Pons (tissue), 1 donor: ENCODE measurements at regions not wholly inside any gene's neighbourhood (a gene's known extent, or its start where the extent isn't known, plus 50 kb on each side); places are given as distances from the start of the nearest gene placed in this dataset.

Source experiments
- DNase-seq: peaks from one replicate; pipeline ENCODE4 v3.0.0-alpha.2; 2016; ENCODE audit warnings: low spot score

DNA sequence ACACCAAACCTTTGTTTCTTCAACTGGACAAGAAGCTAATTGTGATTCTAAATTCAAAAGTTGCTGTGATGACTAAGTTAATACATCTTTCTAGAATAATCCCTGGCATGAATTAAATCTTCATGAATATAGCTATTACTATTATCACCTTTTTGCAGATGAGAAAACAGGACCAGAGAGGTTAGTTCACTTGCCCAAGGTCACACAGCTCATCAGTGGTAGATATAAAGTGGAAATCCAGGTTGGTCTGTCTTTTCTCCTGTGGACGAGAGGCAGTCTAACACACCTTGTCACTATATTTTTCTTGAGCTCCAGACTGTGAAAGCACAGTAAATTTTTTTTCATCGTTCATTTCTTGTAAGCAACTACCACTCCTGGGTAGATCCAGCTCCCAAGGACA lies 247.6 kb upstream of the LRTM1 start:
- DNase-seq, result no peak

- DNase-seq, result no peak
Measured at GRCh38 chr3:55174747-55175146, 246.9 kb upstream of the LRTM1 start.

DNA sequence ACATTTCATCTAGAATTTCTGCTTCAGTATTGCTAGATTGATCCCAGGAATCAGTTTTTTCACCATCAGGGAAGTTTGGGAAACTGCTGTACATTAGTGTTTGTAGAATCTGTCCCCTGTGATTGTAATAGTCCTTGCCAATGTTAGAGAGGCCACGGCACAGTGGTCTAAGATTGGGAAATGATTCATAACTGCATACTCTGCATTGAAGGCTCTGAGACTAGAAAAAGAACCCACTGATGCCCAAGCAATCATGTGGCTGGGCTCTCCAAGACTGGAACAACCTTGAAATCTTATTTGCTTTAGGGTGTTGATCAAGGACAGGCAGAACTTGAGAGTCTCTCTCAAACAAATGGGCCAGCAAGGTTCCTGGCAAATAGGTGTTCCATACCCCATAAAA lies 245.6 kb upstream of the LRTM1 start:
- no peak for DNase-seq

- no peak for DNase-seq
Measured at GRCh38 chr3:55172913-55173312, 245.1 kb upstream of the LRTM1 start.

GRCh38 chr3:55170444-55170843 lies 242.6 kb upstream of the LRTM1 start:
- no peak for DNase-seq

GRCh38 chr3:55169608-55170072 lies 241.8 kb upstream of the LRTM1 start:
- no peak for DNase-seq

- no peak for DNase-seq
Measured at GRCh38 chr3:55169161-55169560, 241.3 kb upstream of the LRTM1 start.

DNA sequence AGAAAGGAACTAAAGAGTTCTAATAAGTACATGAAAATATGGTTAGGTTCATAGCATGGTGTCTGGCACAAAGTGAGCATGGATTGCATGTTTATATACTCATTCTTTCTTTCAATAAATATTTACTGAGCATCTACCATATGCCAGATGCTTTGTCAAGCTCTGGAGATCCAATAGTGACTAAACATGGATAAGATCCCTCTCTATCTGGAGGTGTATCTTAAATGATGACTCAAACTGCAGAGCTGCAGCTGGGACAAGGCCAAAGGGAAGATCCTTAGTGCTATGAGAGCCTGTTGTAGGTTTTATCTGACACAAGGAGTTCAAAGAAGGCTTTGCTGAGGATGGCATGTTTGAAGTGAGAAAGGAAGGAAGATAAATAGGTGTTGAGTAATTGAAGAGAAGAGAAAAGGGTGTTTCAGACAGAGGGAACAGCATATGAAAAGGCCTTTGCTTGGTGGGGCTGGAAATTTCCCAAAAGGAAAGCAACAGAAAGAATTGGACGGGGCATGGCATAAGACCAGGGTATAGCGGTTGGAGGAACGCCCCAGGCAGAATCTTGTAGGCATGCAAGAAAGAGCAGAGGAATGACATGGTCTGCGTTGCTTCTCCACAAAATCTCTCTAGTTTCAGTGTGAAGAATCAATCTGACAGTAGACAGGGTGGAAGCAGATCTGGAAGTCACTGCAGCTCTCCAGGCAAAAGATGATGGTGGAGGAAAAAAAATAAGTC lies 239.9 kb upstream of the LRTM1 start:
- no peak for DNase-seq

DNA sequence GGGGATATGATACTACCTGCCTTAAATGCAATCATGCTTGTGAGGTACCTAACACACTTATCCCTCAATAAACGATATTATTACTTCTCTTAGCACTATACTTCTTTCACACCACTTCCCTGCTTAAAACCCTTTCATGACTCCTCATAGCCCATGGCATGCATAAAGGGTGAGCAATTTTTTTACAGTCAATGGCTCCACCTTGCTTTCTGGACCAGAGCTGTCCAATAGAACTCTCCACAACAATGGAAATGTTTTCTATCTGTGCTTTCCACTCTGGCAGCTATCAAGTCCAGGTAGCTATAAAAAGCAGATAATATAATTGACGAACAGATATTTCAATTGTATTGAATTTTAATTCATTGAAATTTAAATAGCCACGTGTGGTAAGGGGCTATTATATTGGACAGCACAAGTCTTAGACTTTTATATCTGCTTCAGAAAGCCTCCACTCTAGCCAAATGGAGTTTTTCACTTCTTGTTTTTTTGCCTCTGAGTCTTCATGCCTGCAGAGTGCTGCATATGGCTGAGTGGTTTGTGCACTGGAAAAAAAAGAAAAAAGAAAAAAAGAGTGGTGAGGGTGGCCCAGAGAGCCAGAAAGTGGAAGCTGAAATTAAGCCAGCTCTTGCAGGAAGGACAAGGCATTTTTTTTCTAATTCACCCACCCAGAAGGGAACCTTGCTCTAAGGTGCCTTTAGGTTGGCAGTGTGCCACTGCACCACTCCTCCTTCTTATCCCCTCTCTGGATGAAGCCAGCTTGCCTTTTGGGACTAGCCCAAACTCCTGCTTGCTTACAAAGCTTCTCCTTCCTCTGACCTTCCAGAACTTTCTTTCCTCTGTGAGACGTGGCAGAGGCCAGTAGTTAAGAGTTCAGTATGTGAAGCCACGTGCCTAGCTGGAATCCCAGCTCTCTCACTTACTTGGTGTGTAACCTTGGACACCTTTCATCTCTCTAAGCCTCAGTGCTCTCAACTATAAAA lies 239.0 kb upstream of the LRTM1 start:
- DNase-seq, result peak; percentile 42

DNA sequence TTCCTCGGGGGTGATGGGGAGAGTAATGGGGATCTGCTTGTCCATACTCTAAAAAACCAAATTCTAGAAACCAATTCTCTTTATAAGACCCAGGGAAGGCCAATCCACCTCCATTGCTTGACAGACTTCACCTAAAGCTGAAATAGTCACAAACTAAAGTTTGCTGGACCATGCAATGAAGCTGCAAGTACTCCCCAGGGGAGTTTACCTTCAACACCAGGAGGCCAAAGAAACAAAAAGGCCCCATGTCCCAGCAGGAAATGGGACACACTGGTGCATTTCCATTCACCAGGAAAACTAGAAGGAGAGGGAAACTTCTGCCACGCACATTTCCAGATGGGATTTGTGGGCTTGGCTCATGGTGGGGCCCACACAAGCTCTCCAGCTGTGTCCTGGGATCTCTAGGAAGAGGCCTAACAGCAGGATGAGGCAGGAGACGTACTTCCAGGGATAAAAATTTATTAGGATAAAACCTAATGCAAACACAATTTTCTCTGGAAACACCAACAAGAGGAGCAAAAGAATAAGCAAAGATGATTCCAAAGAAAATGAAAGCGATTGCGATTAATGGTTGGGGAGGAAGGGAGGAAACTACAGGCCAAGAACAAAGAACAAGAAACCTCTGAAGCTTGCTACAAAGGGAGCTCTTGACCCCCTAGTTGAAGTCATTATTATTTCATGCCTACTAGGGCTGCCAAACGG lies 238.0 kb upstream of the LRTM1 start:
- no peak for DNase-seq

DNA sequence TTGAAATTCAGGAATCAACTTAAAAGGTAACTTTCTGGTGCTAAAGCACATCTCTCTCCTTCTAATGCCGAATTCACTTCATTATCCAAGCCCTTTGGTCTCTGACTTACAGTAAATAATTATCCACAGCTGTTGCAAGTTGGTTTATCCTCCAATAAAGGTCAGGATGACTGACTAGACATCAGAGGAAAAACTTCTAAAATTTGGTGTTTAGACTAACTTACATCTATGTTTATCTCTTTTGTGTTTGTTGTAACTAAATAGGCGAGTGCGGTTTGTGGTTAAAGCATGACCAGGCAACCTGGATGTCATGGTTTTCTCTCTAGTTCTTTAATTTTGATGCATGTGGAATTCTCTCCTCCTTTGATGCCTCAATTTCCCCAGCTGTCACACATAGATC lies 237.4 kb upstream of the LRTM1 start:
- no peak for DNase-seq

- no peak for DNase-seq
Measured at GRCh38 chr3:55164876-55165275, 237.0 kb upstream of the LRTM1 start.

DNA sequence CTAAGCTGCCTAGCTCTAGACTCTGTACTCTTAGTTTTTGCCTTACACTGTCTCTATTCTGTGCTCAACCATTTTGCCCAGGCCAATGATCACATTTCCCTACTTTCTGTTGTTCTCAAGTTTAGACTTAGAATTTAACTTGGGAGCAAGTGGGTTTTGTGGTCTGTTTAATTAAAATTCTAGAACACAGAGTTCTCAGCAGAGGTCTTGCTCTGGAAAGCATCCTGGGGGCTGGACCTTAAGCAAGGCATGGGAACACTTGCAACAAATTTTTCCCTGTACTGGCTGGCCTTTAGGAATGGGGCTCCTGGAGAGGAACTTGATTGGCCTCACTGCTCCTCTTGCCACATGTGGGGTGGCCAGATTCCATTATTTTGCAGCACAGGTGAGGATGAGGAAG lies 236.3 kb upstream of the LRTM1 start:
- no peak for DNase-seq

GRCh38 chr3:55163421-55163820 lies 235.6 kb upstream of the LRTM1 start:
- DNase-seq, result no peak

GRCh38 chr3:55162031-55162795 lies 234.4 kb upstream of the LRTM1 start:
- no peak for DNase-seq

DNA sequence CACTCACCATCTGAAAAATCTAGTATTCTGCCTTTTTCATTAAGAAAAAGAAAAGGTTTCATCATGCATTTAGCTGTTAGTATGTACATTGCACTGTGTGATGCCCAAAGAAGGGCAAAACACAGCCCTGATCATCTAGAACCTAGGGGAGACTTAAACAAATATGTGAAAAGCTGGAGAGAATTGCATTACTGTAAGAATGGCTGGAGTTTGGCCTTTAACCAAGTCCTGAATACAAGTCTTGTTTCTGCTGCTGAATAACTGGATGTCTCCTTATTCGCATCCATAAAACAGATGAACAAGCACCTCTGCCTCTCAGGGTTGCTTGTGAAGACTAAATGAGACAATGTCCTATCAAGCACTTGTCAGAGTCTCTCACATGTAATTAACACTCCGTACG lies 233.4 kb upstream of the LRTM1 start:
- DNase-seq, result no peak

DNA sequence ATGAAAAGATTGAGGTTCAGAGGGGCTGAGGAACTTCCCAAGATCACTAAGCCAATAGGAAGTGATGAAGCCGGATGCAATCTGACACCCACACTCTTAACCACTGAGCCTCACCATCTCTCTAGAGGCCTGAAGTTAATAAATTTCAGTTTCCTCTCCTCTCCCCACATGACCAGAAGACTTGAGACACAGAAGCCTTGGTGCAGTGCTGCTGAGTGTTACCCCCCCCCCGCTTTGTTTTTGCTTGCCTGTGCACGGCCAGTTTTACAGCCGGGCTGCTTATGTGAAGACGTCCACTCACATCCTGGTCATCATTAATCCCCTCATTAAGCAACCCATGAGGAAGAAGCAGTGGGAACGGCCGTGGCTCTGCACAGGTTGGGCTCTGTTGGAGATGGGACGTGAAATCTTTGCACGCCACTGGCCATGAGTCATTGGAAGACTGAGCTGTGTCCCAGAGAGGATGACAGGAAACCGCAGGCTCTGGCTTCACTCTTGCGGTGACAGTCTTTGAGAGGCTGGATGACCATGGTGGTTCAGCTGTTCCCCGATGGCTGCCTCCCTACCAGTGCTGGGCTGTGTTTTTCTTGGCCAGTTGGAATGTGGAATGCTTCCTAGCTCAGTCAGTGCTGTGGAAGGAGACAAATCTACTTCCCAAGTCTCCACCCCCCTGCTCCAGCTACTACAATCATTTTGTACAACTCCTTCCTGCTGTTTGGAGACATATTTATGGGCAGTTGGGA lies 232.6 kb upstream of the LRTM1 start:
- peak; percentile 28 for DNase-seq

DNA sequence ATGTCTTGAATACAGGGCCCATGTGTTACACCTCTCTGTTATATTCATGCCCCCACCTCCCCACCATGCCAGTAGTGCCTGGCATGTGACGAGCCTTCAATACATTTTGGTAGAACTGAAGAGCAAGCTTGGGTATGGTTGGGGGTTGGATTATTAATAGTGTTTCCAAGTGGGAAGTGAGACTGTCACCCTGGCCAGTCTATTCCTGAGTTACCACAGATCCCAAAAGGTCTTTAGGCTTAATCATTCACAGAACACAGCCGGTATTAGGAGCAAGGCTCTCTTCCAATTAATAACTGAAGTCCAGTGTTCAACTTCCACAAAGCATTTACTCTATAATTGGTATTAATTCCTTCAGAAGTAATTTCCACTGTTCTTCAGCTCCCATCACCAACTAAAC lies 231.9 kb upstream of the LRTM1 start:
- no peak for DNase-seq

- DNase-seq, result no peak
Measured at GRCh38 chr3:55159016-55159415, 231.2 kb upstream of the LRTM1 start.

DNA sequence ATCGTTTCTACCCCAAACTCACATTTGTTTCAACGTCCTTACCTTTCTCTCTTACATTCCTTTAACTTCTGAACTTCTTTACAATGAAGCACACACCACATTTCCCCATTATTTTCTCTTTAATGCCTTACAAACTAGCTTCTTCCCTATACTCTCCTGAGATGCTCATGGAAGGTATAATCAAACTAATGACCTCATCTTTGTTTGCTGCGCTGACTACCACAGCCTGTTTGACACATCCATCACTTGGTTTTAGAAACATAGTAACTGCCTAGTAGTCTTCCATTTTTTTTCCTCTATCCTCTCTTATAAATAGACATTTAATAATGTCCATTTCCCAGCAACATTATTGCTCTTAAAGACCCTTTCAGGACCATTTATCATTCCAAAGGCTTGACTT lies 230.5 kb upstream of the LRTM1 start:
- no peak for DNase-seq

GRCh38 chr3:55157731-55158130 lies 229.9 kb upstream of the LRTM1 start:
- DNase-seq, result no peak
